ENCODE measurements at regions not wholly inside any gene's neighbourhood (a gene's known extent, or its start where the extent isn't known, plus 50 kb on each side); places are given as distances from the start of the nearest gene placed in this dataset.

DNA sequence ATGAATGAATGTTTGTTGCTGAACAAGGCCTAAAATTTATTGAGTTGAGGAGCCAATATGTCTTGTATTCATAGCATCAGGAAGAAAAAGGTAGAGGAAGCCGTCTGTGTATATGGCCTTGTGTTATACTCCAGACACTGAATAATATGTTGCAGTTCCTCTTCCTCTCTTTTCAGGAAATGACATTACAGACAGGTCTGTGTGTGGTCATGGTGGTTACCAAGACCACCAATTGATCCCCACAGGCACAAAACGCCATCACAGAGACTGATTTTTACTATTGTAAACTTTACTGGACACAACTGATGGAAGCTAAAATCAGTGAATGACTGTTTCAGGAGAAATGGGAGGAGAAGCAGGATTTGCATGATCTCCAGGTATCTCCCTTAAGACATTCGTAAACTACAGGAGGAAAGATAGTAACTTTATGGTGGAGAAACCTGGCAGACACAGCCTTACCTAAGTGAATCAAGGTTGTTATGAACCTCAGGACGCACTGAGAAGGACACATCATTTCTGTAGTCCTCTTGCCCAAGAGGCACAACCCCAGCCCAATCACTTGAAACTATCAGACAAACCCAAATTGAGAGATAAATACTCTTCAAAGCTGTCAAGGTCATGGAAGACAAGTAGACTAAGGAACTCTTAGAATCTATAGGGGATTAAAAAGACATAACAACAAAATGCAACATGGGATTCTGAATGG, 334.1 kb upstream of the RGS6 start:
- TF ChIP-seq, protein P1, sequence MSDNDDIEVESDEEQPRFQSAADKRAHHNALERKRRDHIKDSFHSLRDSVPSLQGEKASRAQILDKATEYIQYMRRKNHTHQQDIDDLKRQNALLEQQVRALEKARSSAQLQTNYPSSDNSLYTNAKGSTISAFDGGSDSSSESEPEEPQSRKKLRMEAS (IDR thresholded peaks at IDR 0.05) = no peak
- TF ChIP-seq EGR1 (IDR thresholded peaks at IDR 0.05; ENCODE audit: low read depth in 2 of 2) (no peak), YY1 (IDR thresholded peaks at IDR 0.05) (no peak), GABPA (IDR thresholded peaks at IDR 0.05 in 1 of 2, conservative IDR thresholded peaks at IDR 0.05 in 1 of 2) (no peak)
- TF ChIP-seq, protein P2, sequence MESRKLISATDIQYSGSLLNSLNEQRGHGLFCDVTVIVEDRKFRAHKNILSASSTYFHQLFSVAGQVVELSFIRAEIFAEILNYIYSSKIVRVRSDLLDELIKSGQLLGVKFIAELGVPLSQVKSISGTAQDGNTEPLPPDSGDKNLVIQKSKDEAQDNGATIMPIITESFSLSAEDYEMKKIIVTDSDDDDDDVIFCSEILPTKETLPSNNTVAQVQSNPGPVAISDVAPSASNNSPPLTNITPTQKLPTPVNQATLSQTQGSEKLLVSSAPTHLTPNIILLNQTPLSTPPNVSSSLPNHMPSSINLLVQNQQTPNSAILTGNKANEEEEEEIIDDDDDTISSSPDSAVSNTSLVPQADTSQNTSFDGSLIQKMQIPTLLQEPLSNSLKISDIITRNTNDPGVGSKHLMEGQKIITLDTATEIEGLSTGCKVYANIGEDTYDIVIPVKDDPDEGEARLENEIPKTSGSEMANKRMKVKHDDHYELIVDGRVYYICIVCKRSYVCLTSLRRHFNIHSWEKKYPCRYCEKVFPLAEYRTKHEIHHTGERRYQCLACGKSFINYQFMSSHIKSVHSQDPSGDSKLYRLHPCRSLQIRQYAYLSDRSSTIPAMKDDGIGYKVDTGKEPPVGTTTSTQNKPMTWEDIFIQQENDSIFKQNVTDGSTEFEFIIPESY (IDR thresholded peaks at IDR 0.05) = no peak
- TF ChIP-seq, protein P3, sequence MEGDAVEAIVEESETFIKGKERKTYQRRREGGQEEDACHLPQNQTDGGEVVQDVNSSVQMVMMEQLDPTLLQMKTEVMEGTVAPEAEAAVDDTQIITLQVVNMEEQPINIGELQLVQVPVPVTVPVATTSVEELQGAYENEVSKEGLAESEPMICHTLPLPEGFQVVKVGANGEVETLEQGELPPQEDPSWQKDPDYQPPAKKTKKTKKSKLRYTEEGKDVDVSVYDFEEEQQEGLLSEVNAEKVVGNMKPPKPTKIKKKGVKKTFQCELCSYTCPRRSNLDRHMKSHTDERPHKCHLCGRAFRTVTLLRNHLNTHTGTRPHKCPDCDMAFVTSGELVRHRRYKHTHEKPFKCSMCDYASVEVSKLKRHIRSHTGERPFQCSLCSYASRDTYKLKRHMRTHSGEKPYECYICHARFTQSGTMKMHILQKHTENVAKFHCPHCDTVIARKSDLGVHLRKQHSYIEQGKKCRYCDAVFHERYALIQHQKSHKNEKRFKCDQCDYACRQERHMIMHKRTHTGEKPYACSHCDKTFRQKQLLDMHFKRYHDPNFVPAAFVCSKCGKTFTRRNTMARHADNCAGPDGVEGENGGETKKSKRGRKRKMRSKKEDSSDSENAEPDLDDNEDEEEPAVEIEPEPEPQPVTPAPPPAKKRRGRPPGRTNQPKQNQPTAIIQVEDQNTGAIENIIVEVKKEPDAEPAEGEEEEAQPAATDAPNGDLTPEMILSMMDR (IDR thresholded peaks at IDR 0.05; ENCODE audit: low read depth, low read length, missing input control) = no peak
